Smooth muscle cell (in vitro differentiated cells): ENCODE measurements at regions not wholly inside any gene's neighbourhood (a gene's known extent, or its start where the extent isn't known, plus 50 kb on each side); places are given as distances from the start of the nearest gene placed in this dataset.
"Not testable (repeated sequence)": the region's sequence is repeated elsewhere in the genome, so short reads cannot be mapped to it uniquely, and the experiment has no call there.

Experiments used
- DNase-seq: peaks from one replicate; lab custom pipeline; 2025; ENCODE audit not compliant: unreplicated experiment; lab: John Stamatoyannopoulos, UW
- H2AFZ ChIP-seq: fragments of 200-600 bp; sonication (generic); 2 replicates; pipeline ENCODE4 v1.6.0; 2016; ENCODE audit warnings: antibody characterized with exemption, low read depth, mild to moderate bottlenecking
- H3F3A ChIP-seq: fragments of 200-600 bp; sonication (generic); 2 replicates; pipeline ENCODE4 v1.6.0; 2017; ENCODE audit warnings: antibody characterized with exemption, low read depth
- H3K27ac ChIP-seq: fragments of 200-600 bp; sonication (generic); 2 replicates; pipeline ENCODE4 v1.5.1; 2016; ENCODE audit warnings: low read depth, mild to moderate bottlenecking
- H3K27me3 ChIP-seq: fragments of 200-600 bp; sonication (generic); 2 replicates; pipeline ENCODE4 v1.6.1; 2016; ENCODE audit warnings: low read depth, mild to moderate bottlenecking
- H3K36me3 ChIP-seq: fragments of 200-600 bp; sonication (generic); 2 replicates; pipeline ENCODE4 v1.5.1; 2016; ENCODE audit warnings: low read depth
- H3K4me1 ChIP-seq: fragments of 200-600 bp; sonication (generic); 2 replicates; pipeline ENCODE4 v1.5.1; 2016; ENCODE audit warnings: low read depth
- H3K4me2 ChIP-seq: fragments of 200-600 bp; sonication (generic); 2 replicates; pipeline ENCODE4 v1.6.0; 2016; ENCODE audit warnings: mild to moderate bottlenecking
- H3K4me3 ChIP-seq: fragments of 200-600 bp; sonication (generic); 2 replicates; pipeline ENCODE4 v1.5.1; 2016; ENCODE audit warnings: mild to moderate bottlenecking
- H3K79me2 ChIP-seq: fragments of 200-600 bp; sonication (generic); 2 replicates; pipeline ENCODE4 v1.6.0; 2016; ENCODE audit warnings: low read depth, mild to moderate bottlenecking
- H3K9ac ChIP-seq: fragments of 200-600 bp; sonication (generic); 2 replicates; pipeline ENCODE4 v1.6.0; 2016; ENCODE audit warnings: low read depth
- H3K9me3 ChIP-seq: fragments of 200-600 bp; sonication (generic); replicated peaks from 2 replicates; pipeline ENCODE4 v1.5.1; 2016; ENCODE audit warnings: low read depth
- H4K20me1 ChIP-seq: fragments of 200-600 bp; sonication (generic); 2 replicates; pipeline ENCODE4 v1.6.0; 2016; ENCODE audit warnings: low read depth
- CTCF ChIP-seq: fragments of 200-600 bp; sonication (generic); IDR thresholded peaks from 2 replicates; pipeline ENCODE4 v1.5.1; 2017; ENCODE audit warnings: borderline replicate concordance, mild to moderate bottlenecking, antibody characterized with exemption; ENCODE audit not compliant: insufficient read depth, poor library complexity, severe bottlenecking
- WGBS: methylation state at CpG from one replicate; pipeline ENCODE4 v1.1.7; 2016; ENCODE audit warnings: low lambda C conversion rate; 5-methylcytosine and 5-hydroxymethylcytosine counted together

- no peaks in the 10 kb centered on the region for H3K27me3 ChIP-seq
- H3K79me2 ChIP-seq, result no peaks in the 10 kb centered on the region
- WGBS, result 74% methylated on average over 1 of the region's 1 CpG
- H2AFZ ChIP-seq, result no peak overlapping the region
- no peak overlapping the region for H3K4me3 ChIP-seq
- no peaks in the 10 kb centered on the region for H3K9me3 ChIP-seq
- H4K20me1 ChIP-seq, result no peaks in the 10 kb centered on the region
- no peaks in the 10 kb centered on the region for H3F3A ChIP-seq
- H3K4me1 ChIP-seq, result no peaks in the 10 kb centered on the region
- TF ChIP-seq CTCF, result no peak
- no peak overlapping the region for H3K4me2 ChIP-seq
- no peak overlapping the region for H3K9ac ChIP-seq
- DNase-seq, result no peak
- H3K27ac ChIP-seq, result no peak overlapping the region
- no peaks in the 10 kb centered on the region for H3K36me3 ChIP-seq
These were observed 752.9 kb upstream of the SEMA6A start for GRCh38 chr5:117327511-117327910.

- no peak overlapping the region for H3K4me2 ChIP-seq
- no peaks in the 10 kb centered on the region for H3K79me2 ChIP-seq
- H3K27ac ChIP-seq, result no peak overlapping the region
These were observed 752.4 kb upstream of the SEMA6A start for GRCh38 chr5:117326997-117327396.

GRCh38 chr5:117318528-117318927 is 743.9 kb upstream of the SEMA6A start:
- no peaks in the 10 kb centered on the region for H3K79me2 ChIP-seq
- no peak for DNase-seq
- no peaks in the 10 kb centered on the region for H3F3A ChIP-seq
- no peaks in the 10 kb centered on the region for H4K20me1 ChIP-seq
- no peak for TF ChIP-seq CTCF
- no peak overlapping the region for H3K4me2 ChIP-seq
- no peak overlapping the region for H3K9ac ChIP-seq
- no peak overlapping the region for H3K4me3 ChIP-seq
- H3K9me3 ChIP-seq, result no peaks in the 10 kb centered on the region
- H3K4me1 ChIP-seq, result no peaks in the 10 kb centered on the region
- no peak overlapping the region for H3K27ac ChIP-seq
- H2AFZ ChIP-seq, result no peak overlapping the region
- H3K36me3 ChIP-seq, result no peaks in the 10 kb centered on the region
- H3K27me3 ChIP-seq, result no peaks in the 10 kb centered on the region
- 90% methylated on average over 2 of the region's 2 CpGs for WGBS

More at GRCh38 chr5:117326997-117327396, 752.4 kb upstream of the SEMA6A start:
- DNase-seq, result no peak
- no peaks in the 10 kb centered on the region for H4K20me1 ChIP-seq
- 50% methylated on average over 2 of the region's 2 CpGs for WGBS
- H2AFZ ChIP-seq, result no peak overlapping the region
- no peaks in the 10 kb centered on the region for H3K36me3 ChIP-seq
- no peaks in the 10 kb centered on the region for H3K9me3 ChIP-seq
- H3F3A ChIP-seq, result no peaks in the 10 kb centered on the region
- TF ChIP-seq CTCF, result no peak
- no peak overlapping the region for H3K9ac ChIP-seq
- no peaks in the 10 kb centered on the region for H3K27me3 ChIP-seq
- H3K4me3 ChIP-seq, result no peak overlapping the region
- no peaks in the 10 kb centered on the region for H3K4me1 ChIP-seq

DNA sequence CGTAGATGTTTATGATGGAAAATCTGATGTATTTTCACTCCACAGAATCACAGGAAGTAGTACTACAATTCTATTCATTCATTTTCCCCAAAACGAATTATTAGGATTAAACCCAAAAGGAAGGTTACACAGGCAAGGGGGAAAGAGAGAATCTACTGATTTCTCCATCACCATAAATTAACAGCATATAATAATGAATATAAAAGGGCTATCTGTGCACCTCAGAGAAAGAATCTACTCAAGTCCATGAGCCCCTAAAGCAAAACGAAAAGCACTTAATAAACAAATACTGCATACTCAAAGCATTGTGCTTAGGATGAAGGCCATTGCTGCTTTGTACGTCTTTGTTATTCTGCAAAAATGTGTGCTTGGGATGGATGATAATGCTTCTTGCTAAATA is 740.5 kb upstream of the SEMA6A start:
- WGBS, result 86% methylated on average over 4 of the region's 4 CpGs
- TF ChIP-seq CTCF, result no peak
- H3K79me2 ChIP-seq, result no peaks in the 10 kb centered on the region
- no peak overlapping the region for H3K4me2 ChIP-seq
- H3K9me3 ChIP-seq, result no peaks in the 10 kb centered on the region
- H3F3A ChIP-seq, result no peaks in the 10 kb centered on the region
- H3K4me3 ChIP-seq, result no peak overlapping the region
- H3K36me3 ChIP-seq, result no peaks in the 10 kb centered on the region
- H3K27me3 ChIP-seq, result no peaks in the 10 kb centered on the region
- no peaks in the 10 kb centered on the region for H3K4me1 ChIP-seq
- H4K20me1 ChIP-seq, result no peaks in the 10 kb centered on the region
- H3K27ac ChIP-seq, result no peak overlapping the region
- no peak overlapping the region for H3K9ac ChIP-seq
- no peak for DNase-seq
- no peak overlapping the region for H2AFZ ChIP-seq

DNA sequence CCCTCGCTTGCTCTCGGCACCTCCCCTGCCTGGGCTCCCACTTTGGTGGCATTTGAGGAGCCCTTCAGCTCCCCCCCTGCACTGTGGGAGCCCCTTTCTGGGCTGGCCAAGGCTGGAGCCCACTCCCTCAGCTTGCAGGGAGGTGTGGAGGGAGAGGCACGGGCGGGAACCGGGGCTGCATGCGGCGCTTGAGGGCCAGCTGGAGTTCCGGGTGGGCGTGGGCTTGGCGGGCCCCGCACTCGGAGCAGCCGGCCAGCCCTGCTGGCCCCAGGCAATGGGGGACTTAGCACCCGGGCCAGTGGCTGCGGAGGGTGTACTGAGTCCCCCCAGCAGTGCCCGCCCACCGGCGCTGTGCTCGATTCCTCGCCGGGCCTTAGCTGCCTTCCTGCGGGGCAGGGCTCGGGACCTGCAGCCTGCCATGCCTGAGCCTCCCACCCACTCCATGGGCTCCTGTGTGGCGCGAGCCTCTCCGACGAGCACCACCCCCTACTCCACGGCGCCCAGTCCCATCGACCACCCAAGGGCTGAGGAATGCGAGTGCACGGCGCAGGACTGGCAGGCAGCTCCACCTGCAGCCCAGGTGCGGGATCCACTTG is 730.0 kb upstream of the SEMA6A start:
- not testable (repeated sequence) for H3K4me2 ChIP-seq, H4K20me1 ChIP-seq, H3K9ac ChIP-seq, H3K4me1 ChIP-seq, H3K4me3 ChIP-seq, H2AFZ ChIP-seq, H3F3A ChIP-seq, H3K36me3 ChIP-seq, H3K27me3 ChIP-seq, H3K27ac ChIP-seq, DNase-seq, H3K9me3 ChIP-seq, H3K79me2 ChIP-seq
- WGBS, result 93% methylated on average over 24 of the region's 34 CpGs
